Osteocyte (in vitro differentiated cells): ENCODE measurements at regions not wholly inside any gene's neighbourhood (a gene's known extent, or its start where the extent isn't known, plus 50 kb on each side); places are given as distances from the start of the nearest gene placed in this dataset.

Experiments used
- DNase-seq: peaks from one replicate; pipeline ENCODE4 v3.0.0; 2021; ENCODE audit warnings: mixed read lengths; ENCODE audit not compliant: unreplicated experiment; ENCODE audit errors: extremely low spot score
- H3K27ac Mint-ChIP-seq: one replicate; pipeline ENCODE4 v1.8.0; 2021; ENCODE audit warnings: mild to moderate bottlenecking, mixed read lengths; ENCODE audit not compliant: unreplicated experiment
- H3K27me3 Mint-ChIP-seq: one replicate; pipeline ENCODE4 v1.8.0; 2021; ENCODE audit warnings: mixed read lengths; ENCODE audit not compliant: unreplicated experiment
- H3K36me3 Mint-ChIP-seq: one replicate; pipeline ENCODE4 v1.8.0; 2021; ENCODE audit warnings: mixed read lengths; ENCODE audit not compliant: unreplicated experiment
- H3K4me1 Mint-ChIP-seq: one replicate; pipeline ENCODE4 v1.8.0; 2021; ENCODE audit warnings: mixed read lengths; ENCODE audit not compliant: unreplicated experiment
- H3K4me3 Mint-ChIP-seq: one replicate; pipeline ENCODE4 v1.8.0; 2021; ENCODE audit warnings: mild to moderate bottlenecking, moderate library complexity, mixed read lengths; ENCODE audit not compliant: unreplicated experiment
- H3K9me3 Mint-ChIP-seq: one replicate; pipeline ENCODE4 v1.8.0; 2021; ENCODE audit warnings: mixed read lengths; ENCODE audit not compliant: unreplicated experiment
- CTCF ChIP-seq: fragments of 200-600 bp; sonication (generic); IDR thresholded peaks from 2 replicates; pipeline ENCODE4 v1.5.0; 2021; ENCODE audit warnings: antibody characterized with exemption, mild to moderate bottlenecking, moderate library complexity

GRCh38 chr7:67423065-67423464 is 426.4 kb downstream of the TYW1 start:
- peaks cover 4% of the 10 kb centered on the region for H3K9me3 Mint-ChIP-seq
- no peaks in the 10 kb centered on the region for H3K27me3 Mint-ChIP-seq
- H3K36me3 Mint-ChIP-seq: no peaks in the 10 kb centered on the region
- H3K4me1 Mint-ChIP-seq: no peaks in the 10 kb centered on the region
- no peak overlapping the region for H3K4me3 Mint-ChIP-seq
- DNase-seq: no peak
- no peak for TF ChIP-seq CTCF
- H3K27ac Mint-ChIP-seq: no peak overlapping the region

GRCh38 chr7:67426654-67427053 is 430.0 kb downstream of the TYW1 start:
- Mint-ChIP-seq H3K4me1 (no peaks in the 10 kb centered on the region), H3K27ac (no peak overlapping the region), H3K36me3 (no peaks in the 10 kb centered on the region), H3K9me3 (no peaks in the 10 kb centered on the region), H3K4me3 (no peak overlapping the region), H3K27me3 (no peaks in the 10 kb centered on the region)
- no peak for TF ChIP-seq CTCF
- no peak for DNase-seq

GRCh38 chr7:67429735-67430134 is 433.1 kb downstream of the TYW1 start:
- no peak for TF ChIP-seq CTCF
- H3K4me3 Mint-ChIP-seq: no peak overlapping the region
- DNase-seq: no peak
- H3K9me3 Mint-ChIP-seq: peaks cover 8% of the 10 kb centered on the region
- H3K27me3 Mint-ChIP-seq: no peaks in the 10 kb centered on the region
- H3K27ac Mint-ChIP-seq: no peak overlapping the region
- no peaks in the 10 kb centered on the region for H3K36me3 Mint-ChIP-seq
- no peaks in the 10 kb centered on the region for H3K4me1 Mint-ChIP-seq

- Mint-ChIP-seq H3K9me3 (peaks cover 13% of the 10 kb centered on the region), H3K27ac (no peak overlapping the region), H3K36me3 (no peaks in the 10 kb centered on the region), H3K4me3 (no peak overlapping the region), H3K27me3 (no peaks in the 10 kb centered on the region), H3K4me1 (no peaks in the 10 kb centered on the region)
- TF ChIP-seq CTCF: no peak
- DNase-seq: no peak
Observed at GRCh38 chr7:67432536-67433234, 436.1 kb downstream of the TYW1 start.

- no peak overlapping the region for H3K4me3 Mint-ChIP-seq
- H3K27me3 Mint-ChIP-seq: no peaks in the 10 kb centered on the region
- H3K4me1 Mint-ChIP-seq: no peaks in the 10 kb centered on the region
- DNase-seq: no peak
- H3K9me3 Mint-ChIP-seq: peaks cover 13% of the 10 kb centered on the region
- H3K27ac Mint-ChIP-seq: no peak overlapping the region
- TF ChIP-seq CTCF: no peak
- no peaks in the 10 kb centered on the region for H3K36me3 Mint-ChIP-seq
Observed at GRCh38 chr7:67435894-67436535, 439.4 kb downstream of the TYW1 start.
